ENCODE measurements at regions not wholly inside any gene's neighbourhood (a gene's known extent, or its start where the extent isn't known, plus 50 kb on each side); places are given as distances from the start of the nearest gene placed in this dataset.

- no peaks in the 10 kb centered on the region for H3K27me3 ChIP-seq (replicated peaks; ENCODE audit: insufficient read depth, low read depth, low read length, poor library complexity)
- H3K27ac ChIP-seq (ENCODE audit: low read depth, low read length, poor library complexity, severe bottlenecking), result no peak overlapping the region
- no peaks in the 10 kb centered on the region for H3K36me3 ChIP-seq (ENCODE audit: insufficient read depth, low read length, poor library complexity, severe bottlenecking)
- no peaks in the 10 kb centered on the region for H3K4me1 ChIP-seq (ENCODE audit: insufficient read depth, low read length, poor library complexity, severe bottlenecking)
- no peak for DNase-seq (ENCODE audit: low spot score)
- CTCF ChIA-PET, result no interaction called here
- POLR2A ChIA-PET (ENCODE audit: low non-redundant PET), result no interaction called here
- TF ChIP-seq CTCF (conservative IDR thresholded peaks at IDR 0.05; ENCODE audit: low read depth, low read length) (no peak), EZH2 (IDR thresholded peaks at IDR 0.05; ENCODE audit: borderline replicate concordance, low read depth, low read length, poor library complexity, severe bottlenecking) (no peak)
- H3K9me3 ChIP-seq (ENCODE audit: low read depth, low read length, poor library complexity, severe bottlenecking), result no peaks in the 10 kb centered on the region
- intact Hi-C loops (cut with micrococcal nuclease; ENCODE audit: unreplicated experiment), result no loop called here
- no peak overlapping the region for H3K4me3 ChIP-seq (ENCODE audit: low read depth, low read length, poor library complexity, severe bottlenecking)
- BruUV-seq (replicated peaks), result no TSS peak
Measured at GRCh38 chr2:77713412-77713811, 191.2 kb upstream of the LRRTM4 start.

- Histone ChIP-seq H3K9me3 (ENCODE audit: low read depth, low read length, poor library complexity, severe bottlenecking) (no peaks in the 10 kb centered on the region), H3K27me3 (replicated peaks; ENCODE audit: insufficient read depth, low read depth, low read length, poor library complexity) (no peaks in the 10 kb centered on the region), H3K4me1 (ENCODE audit: insufficient read depth, low read length, poor library complexity, severe bottlenecking) (no peaks in the 10 kb centered on the region), H3K27ac (ENCODE audit: low read depth, low read length, poor library complexity, severe bottlenecking) (no peak overlapping the region), H3K36me3 (ENCODE audit: insufficient read depth, low read length, poor library complexity, severe bottlenecking) (no peaks in the 10 kb centered on the region), H3K4me3 (ENCODE audit: low read depth, low read length, poor library complexity, severe bottlenecking) (no peak overlapping the region)
- BruUV-seq (replicated peaks), result no TSS peak
- TF ChIP-seq EZH2 (IDR thresholded peaks at IDR 0.05; ENCODE audit: borderline replicate concordance, low read depth, low read length, poor library complexity, severe bottlenecking) (no peak), CTCF (conservative IDR thresholded peaks at IDR 0.05; ENCODE audit: low read depth, low read length) (no peak)
- CTCF ChIA-PET, result no interaction called here
- DNase-seq (ENCODE audit: low spot score), result no peak
- POLR2A ChIA-PET (ENCODE audit: low non-redundant PET), result no interaction called here
- intact Hi-C loops (cut with micrococcal nuclease; ENCODE audit: unreplicated experiment), result no loop called here
Measured at GRCh38 chr2:77720115-77720514, 197.9 kb upstream of the LRRTM4 start.

- no peak for DNase-seq (ENCODE audit: low spot score)
- H3K27ac ChIP-seq (ENCODE audit: low read depth, low read length, poor library complexity, severe bottlenecking), result no peak overlapping the region
- H3K36me3 ChIP-seq (ENCODE audit: insufficient read depth, low read length, poor library complexity, severe bottlenecking), result no peaks in the 10 kb centered on the region
- CTCF ChIA-PET, result no interaction called here
- no peaks in the 10 kb centered on the region for H3K27me3 ChIP-seq (replicated peaks; ENCODE audit: insufficient read depth, low read depth, low read length, poor library complexity)
- POLR2A ChIA-PET (ENCODE audit: low non-redundant PET), result no interaction called here
- intact Hi-C loops (cut with micrococcal nuclease; ENCODE audit: unreplicated experiment), result no loop called here
- BruUV-seq (replicated peaks), result no TSS peak
- H3K4me3 ChIP-seq (ENCODE audit: low read depth, low read length, poor library complexity, severe bottlenecking), result no peak overlapping the region
- H3K9me3 ChIP-seq (ENCODE audit: low read depth, low read length, poor library complexity, severe bottlenecking), result no peaks in the 10 kb centered on the region
- TF ChIP-seq CTCF (conservative IDR thresholded peaks at IDR 0.05; ENCODE audit: low read depth, low read length), result no peak
- TF ChIP-seq EZH2 (IDR thresholded peaks at IDR 0.05; ENCODE audit: borderline replicate concordance, low read depth, low read length, poor library complexity, severe bottlenecking), result no peak
- no peaks in the 10 kb centered on the region for H3K4me1 ChIP-seq (ENCODE audit: insufficient read depth, low read length, poor library complexity, severe bottlenecking)
Measured at GRCh38 chr2:77721593-77721992, 199.4 kb upstream of the LRRTM4 start.

Measured in A673 (cell line).